HepG2 (cell line): ENCODE measurements at regions not wholly inside any gene's neighbourhood (a gene's known extent, or its start where the extent isn't known, plus 50 kb on each side); places are given as distances from the start of the nearest gene placed in this dataset.

Experiments used
- ATAC-seq: fragments of 200-7000 bp; cut with Tn5 transposase; 3 replicates; pipeline ENCODE4 v1.9.1; 2020; ENCODE audit warnings: mild to moderate bottlenecking, moderate library complexity
- BruUV-seq: library from RNA; stranded (reverse); fragments of 400-500 nt; replicated peaks from 2 replicates; lab custom pipeline; 2021; lab: Mats Ljungman, UMichigan
- CTCF ChIA-PET: fragments of 300-600 bp; formaldehyde crosslinking; extraction: SDS; loops from one replicate; lab custom pipeline; 2021; ENCODE audit warnings: low total read pairs, inconsistent platforms, low intra/inter-chr PET ratio; lab: Yijun Ruan, JAX
- POLR2A ChIA-PET: fragments of 350-600 bp; sonication (Branson Sonifier 250); formaldehyde crosslinking; loops from one replicate; lab custom pipeline; 2020; ENCODE audit warnings: antibody characterized with exemption, inconsistent platforms; lab: Yijun Ruan, JAX
- DNase-seq: peaks from one replicate; pipeline ENCODE4 v3.0.0-alpha.2; 2015; ENCODE audit warnings: low spot score
- FAIRE-seq: peaks from 3 replicates; lab custom pipeline; 2011; peaks lifted over from hg19 to GRCh38; lab: Jason Lieb, UNC
- H2AFZ ChIP-seq: one replicate; pipeline ENCODE4 v1.6.1; 2011; ENCODE audit warnings: low read length, inconsistent platforms
- H3K27ac ChIP-seq: fragments of 300-600 bp; 3 replicates; pipeline ENCODE4 v1.8.0; 2011; ENCODE audit warnings: mixed run types, mild to moderate bottlenecking, mixed read lengths, low read length, inconsistent platforms; ENCODE audit not compliant: insufficient read depth; ENCODE audit errors: extremely low read length
- H3K27me3 ChIP-seq, 2 experiments: fragments of 200-600 bp in 1 of 2; 2 replicates in 1 of 2; 3 replicates in 1 of 2; pipeline versions ENCODE4 v1.6.0 to v1.8.0; 2011; ENCODE audit warnings: low read length in 2 of 2, mild to moderate bottlenecking in 2 of 2, moderate library complexity in 2 of 2, inconsistent platforms in 1 of 2; ENCODE audit not compliant: insufficient read depth in 2 of 2, control insufficient read depth in 1 of 2
- H3K36me3 ChIP-seq, 2 experiments: fragments of 200-600 bp in 1 of 2; replicated peaks in 1 of 2; 2 replicates in 1 of 2; 3 replicates in 1 of 2; pipeline versions ENCODE4 v1.5.1 to v1.8.0; 2011; ENCODE audit warnings: low read length in 2 of 2, inconsistent platforms in 1 of 2; ENCODE audit not compliant: insufficient read depth in 2 of 2, control insufficient read depth in 1 of 2
- H3K4me1 ChIP-seq: 2 replicates; pipeline ENCODE4 v1.5.1; 2012; ENCODE audit warnings: low read length, inconsistent platforms; ENCODE audit not compliant: insufficient read depth
- H3K4me2 ChIP-seq: 2 replicates; pipeline ENCODE4 v1.6.0; 2011; ENCODE audit warnings: low read depth, low read length, inconsistent platforms
- H3K4me3 ChIP-seq, 3 experiments: fragments of 200-600 bp in 1 of 3; sonication (generic), shearing (Covaris generic) in 1 of 3; replicated peaks in 1 of 3; 2 replicates each; pipeline ENCODE4 v1.5.1; 2011 to 2016; ENCODE audit warnings: low read length in 3 of 3, inconsistent platforms in 2 of 3, low read depth in 2 of 3, mild to moderate bottlenecking in 2 of 3, control low read depth in 1 of 3, mixed read lengths in 1 of 3; ENCODE audit not compliant: insufficient read depth in 1 of 3
- H3K79me2 ChIP-seq: one replicate; pipeline ENCODE4 v1.6.1; 2011; ENCODE audit warnings: low read length, inconsistent platforms; ENCODE audit not compliant: insufficient read depth
- H3K9ac ChIP-seq: 2 replicates; pipeline ENCODE4 v1.6.0; 2011; ENCODE audit warnings: mild to moderate bottlenecking, low read depth, low read length, inconsistent platforms; ENCODE audit not compliant: insufficient read depth
- H3K9me3 ChIP-seq: 2 replicates; pipeline ENCODE4 v1.5.1; 2012; ENCODE audit warnings: mild to moderate bottlenecking, low read length
- H4K20me1 ChIP-seq: 2 replicates; pipeline ENCODE4 v1.6.0; 2011; ENCODE audit warnings: inconsistent platforms, mild to moderate bottlenecking, low read length, moderate library complexity; ENCODE audit not compliant: insufficient read depth
- GATAD2A ChIP-seq: IDR thresholded peaks from 2 replicates; pipeline ENCODE4 v1.6.1; 2016
- ISL2 ChIP-seq: sonication (generic); formaldehyde crosslinking; IDR thresholded peaks from 2 replicates; pipeline ENCODE4 v1.5.0; 2020; ENCODE audit warnings: missing genetic modification reagents
- KMT2A ChIP-seq: sonication (generic); formaldehyde crosslinking; IDR thresholded peaks from 2 replicates; pipeline ENCODE4 v1.4.0; 2020; ENCODE audit warnings: missing genetic modification reagents
- LRRFIP1 ChIP-seq: sonication (generic); formaldehyde crosslinking; conservative IDR thresholded peaks from 2 replicates; pipeline ENCODE4 v1.4.0; 2020; ENCODE audit warnings: missing genetic modification reagents
- MBNL3 ChIP-seq: fragments of 250-450 bp; sonication (Bioruptor Pico); conservative IDR thresholded peaks from 2 replicates; pipeline ENCODE4 v1.8.0; 2022; ENCODE audit warnings: mild to moderate bottlenecking, inconsistent platforms
- NR2F2 ChIP-seq: IDR thresholded peaks from 2 replicates; pipeline ENCODE4 v1.6.1; 2012; ENCODE audit warnings: low read depth, inconsistent platforms, borderline replicate concordance
- PAXIP1 ChIP-seq: sonication (generic); formaldehyde crosslinking; conservative IDR thresholded peaks from 2 replicates; pipeline ENCODE4 v1.4.0; 2020; ENCODE audit warnings: mild to moderate bottlenecking, missing genetic modification reagents, moderate library complexity
- PLSCR1 ChIP-seq: sonication (generic); formaldehyde crosslinking; IDR thresholded peaks from 2 replicates; pipeline ENCODE4 v1.5.0; 2020; ENCODE audit warnings: missing genetic modification reagents, mild to moderate bottlenecking, borderline replicate concordance
- ZC3H4 ChIP-seq: sonication (generic); formaldehyde crosslinking; IDR thresholded peaks from 2 replicates; pipeline ENCODE4 v1.4.0; 2020; ENCODE audit warnings: missing genetic modification reagents, borderline replicate concordance
- ZNF225 ChIP-seq: sonication (generic); formaldehyde crosslinking; IDR thresholded peaks from 2 replicates; pipeline ENCODE4 v1.4.0; 2020; ENCODE audit warnings: mild to moderate bottlenecking, missing genetic modification reagents
- ZNF335 ChIP-seq: sonication (generic); formaldehyde crosslinking; IDR thresholded peaks from 2 replicates; pipeline ENCODE4 v1.4.0; 2020; ENCODE audit warnings: missing genetic modification reagents
- ZNF343 ChIP-seq: sonication (generic); formaldehyde crosslinking; IDR thresholded peaks from 2 replicates; pipeline ENCODE4 v1.4.0; 2020; ENCODE audit warnings: mild to moderate bottlenecking, missing genetic modification reagents
- WGBS: methylation state at CpG from one replicate; pipeline ENCODE4 v1.1.6; 2017; ENCODE audit warnings: low lambda C conversion rate; 5-methylcytosine and 5-hydroxymethylcytosine counted together
- in situ Hi-C: cut with HindIII; loops from 2 replicates; pipeline ENCODE4 v1.10.0; 2017; ENCODE audit warnings: low pct_unique_long_range_greater_than_20kb; ENCODE audit not compliant: extremely low pct_ligation_motif_present
- intact Hi-C: fragments of 100-400 bp; cut with micrococcal nuclease; formaldehyde crosslinking; loops from one replicate; pipeline ENCODE4 v1.10.0; 2022; ENCODE audit not compliant: unreplicated experiment

- FAIRE-seq, result no peak
- no TSS peak for BruUV-seq
Measured at GRCh38 chr15:69574506-69574905, 121.9 kb downstream of the RPLP1 start.

GRCh38 chr15:69575387-69575786, 122.8 kb downstream of the RPLP1 start:
- intact Hi-C loops (no loop called here), in situ Hi-C loops (loop anchor here (25.0 kb wide), 1 partner anchor 562 kb away; no protein-coding TSS in a partner anchor)
- ChIA-PET CTCF (no interaction called here), POLR2A (no interaction called here)
- Histone ChIP-seq H3K9me3 (no peaks in the 10 kb centered on the region), H3K4me1 (peaks cover 9% of the 10 kb centered on the region), H3K9ac (no peak overlapping the region), H3K79me2 (no peaks in the 10 kb centered on the region), H3K36me3 (no peaks in the 10 kb centered on the region), H3K27ac (no peak overlapping the region), H3K27me3 (peaks cover 12 to 96% of the 10 kb centered on the region in 2 experiments; a peak in 4 of 5 replicates), H3K4me2 (no peak overlapping the region), H4K20me1 (peaks cover 61% of the 10 kb centered on the region; the same call in 1 of the 2 replicates), H3K4me3 (no peak overlapping the region), H2AFZ (no peak overlapping the region)
- DNase-seq (no peak), ATAC-seq (no peak), FAIRE-seq (no peak)
- WGBS, result 20% methylated on average over 1 of the region's 6 CpGs
- no TSS peak for BruUV-seq
- TF ChIP-seq ZNF335, result no peak
- TF ChIP-seq LRRFIP1, result no peak
- no peak for TF ChIP-seq PAXIP1 (CRISPR knock-in tag)
- no peak for TF ChIP-seq NR2F2

More at GRCh38 chr15:69574506-69574905, 121.9 kb downstream of the RPLP1 start:
- Histone ChIP-seq H3K36me3 (no peaks in the 10 kb centered on the region), H3K27ac (no peak overlapping the region), H3K4me1 (peaks cover under 1% of the 10 kb centered on the region; the same call in 1 of the 2 replicates), H3K79me2 (no peaks in the 10 kb centered on the region), H2AFZ (no peak overlapping the region), H3K4me3 (no peak overlapping the region), H4K20me1 (peaks cover 56% of the 10 kb centered on the region; the same call in 1 of the 2 replicates), H3K9me3 (no peaks in the 10 kb centered on the region), H3K9ac (no peak overlapping the region), H3K27me3 (peaks cover 15 to 94% of the 10 kb centered on the region in 2 experiments; a peak in 4 of 5 replicates), H3K4me2 (no peak overlapping the region)
- 19% methylated on average over 5 of the region's 5 CpGs for WGBS
- DNase-seq (no peak), ATAC-seq (no peak)
- in situ Hi-C loops, result no loop called here
- TF ChIP-seq PLSCR1 (CRISPR knock-in tag), result no peak
- TF ChIP-seq ZC3H4 (CRISPR knock-in tag), result no peak
- no peak for TF ChIP-seq GATAD2A (CRISPR knock-in tag)
- no peak for TF ChIP-seq ISL2
- no peak for TF ChIP-seq ZNF343
- TF ChIP-seq KMT2A, result no peak
- TF ChIP-seq MBNL3, result no peak
- no peak for TF ChIP-seq ZNF225 (CRISPR knock-in tag)
- ChIA-PET POLR2A (no interaction called here), CTCF (no interaction called here)
- intact Hi-C loops, result no loop called here
